GM18867 (cell line): ENCODE measurements at regions not wholly inside any gene's neighbourhood (a gene's known extent, or its start where the extent isn't known, plus 50 kb on each side); places are given as distances from the start of the nearest gene placed in this dataset.

Source experiments
- ATAC-seq: cut with Tn5 transposase; IDR thresholded peaks from one replicate; pipeline ENCODE4 v1.9.1; 2021; ENCODE audit warnings: mild to moderate bottlenecking, moderate library complexity; ENCODE audit not compliant: unreplicated experiment

- ATAC-seq: no peak
These were observed 293.2 kb upstream of the EMCN start for GRCh38 chr4:100811046-100811445.

GRCh38 chr4:100809506-100809905 lies 291.7 kb upstream of the EMCN start:
- ATAC-seq: no peak

- ATAC-seq: no peak
These were observed 289.2 kb upstream of the EMCN start for GRCh38 chr4:100806988-100807387.

- no peak for ATAC-seq
These were observed 287.7 kb upstream of the EMCN start for GRCh38 chr4:100805538-100805937.

- no peak for ATAC-seq
These were observed 286.9 kb upstream of the EMCN start for GRCh38 chr4:100804576-100805360.

GRCh38 chr4:100803751-100804150 lies 285.9 kb upstream of the EMCN start:
- ATAC-seq: no peak

- ATAC-seq: no peak
These were observed 282.1 kb upstream of the EMCN start for GRCh38 chr4:100799761-100800539.

GRCh38 chr4:100797791-100798190 lies 280.0 kb upstream of the EMCN start:
- ATAC-seq: no peak

- ATAC-seq: no peak
These were observed 279.5 kb upstream of the EMCN start for GRCh38 chr4:100797356-100797755.

- ATAC-seq: no peak
These were observed 278.5 kb upstream of the EMCN start for GRCh38 chr4:100796332-100796731.

- ATAC-seq: no peak
These were observed 277.8 kb upstream of the EMCN start for GRCh38 chr4:100795581-100795980.

- ATAC-seq: no peak
These were observed 273.2 kb upstream of the EMCN start for GRCh38 chr4:100790836-100791615.

GRCh38 chr4:100789991-100790390 lies 272.2 kb upstream of the EMCN start:
- ATAC-seq: no peak

GRCh38 chr4:100786481-100786880 lies 268.7 kb upstream of the EMCN start:
- ATAC-seq: no peak

GRCh38 chr4:100782356-100782755 lies 264.5 kb upstream of the EMCN start:
- ATAC-seq: no peak

GRCh38 chr4:100781435-100781834 lies 263.6 kb upstream of the EMCN start:
- ATAC-seq: no peak

- no peak for ATAC-seq
These were observed 262.3 kb upstream of the EMCN start for GRCh38 chr4:100780126-100780525.

GRCh38 chr4:100778431-100778830 lies 260.6 kb upstream of the EMCN start:
- ATAC-seq: no peak

GRCh38 chr4:100762738-100763137 lies 244.9 kb upstream of the EMCN start:
- ATAC-seq: no peak

GRCh38 chr4:100754751-100755150 lies 236.9 kb upstream of the EMCN start:
- no peak for ATAC-seq

- no peak for ATAC-seq
These were observed 228.4 kb upstream of the EMCN start for GRCh38 chr4:100746141-100746739.
